ENCODE measurements at regions not wholly inside any gene's neighbourhood (a gene's known extent, or its start where the extent isn't known, plus 50 kb on each side); places are given as distances from the start of the nearest gene placed in this dataset.

DNA sequence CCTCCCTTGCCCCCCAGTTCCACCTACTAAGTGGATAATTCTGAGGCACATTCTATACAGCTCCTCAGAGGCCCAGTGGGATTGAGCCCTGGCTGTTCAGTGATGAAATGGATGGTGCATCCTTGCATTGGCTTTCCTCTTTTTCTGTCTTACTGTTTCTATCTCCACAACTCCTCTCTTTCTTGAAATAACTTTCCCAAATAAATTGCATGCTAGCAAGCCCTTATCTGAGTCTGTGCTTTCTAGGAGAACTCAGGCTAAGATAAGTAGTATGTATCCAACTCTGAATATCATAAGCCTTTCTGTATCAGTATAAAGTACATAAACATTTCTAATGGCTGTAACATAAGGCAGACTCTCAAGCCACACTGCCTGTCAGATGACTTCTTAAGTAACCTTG lies 603.8 kb upstream of the USP24 start:
- TF ChIP-seq EP300 (IDR thresholded peaks at IDR 0.05) (no peak), CTCF (IDR thresholded peaks at IDR 0.05) (no peak), POLR2A (IDR thresholded peaks at IDR 0.05; ENCODE audit: low read depth) (no peak), POLR2AphosphoS5 (IDR thresholded peaks at IDR 0.05) (no peak)
